T-helper 1 cell (primary cell): ENCODE measurements at regions not wholly inside any gene's neighbourhood (a gene's known extent, or its start where the extent isn't known, plus 50 kb on each side); places are given as distances from the start of the nearest gene placed in this dataset.
"Not testable (repeated sequence)": the region's sequence is repeated elsewhere in the genome, so short reads cannot be mapped to it uniquely, and the experiment has no call there.

Source experiments
- DNase-seq, 5 donors: peaks; one replicate each; pipeline ENCODE4 v3.0.0-alpha.2; 2012 to 2020

- DNase-seq: peak in 1 of 5 donors; percentile 15
Observed at GRCh38 chr1:146409116-146409801, 180.4 kb upstream of the NOTCH2NLA start.

- DNase-seq: peak in 1 of 5 donors; percentile 45
Observed at GRCh38 chr1:146401281-146401825, 172.5 kb upstream of the NOTCH2NLA start.

- DNase-seq: peak in 1 of 5 donors; percentile 16
Observed at GRCh38 chr1:146400173-146401121, 171.6 kb upstream of the NOTCH2NLA start.

GRCh38 chr1:146399225-146399624 lies 170.4 kb upstream of the NOTCH2NLA start:
- peak in 1 of 5 donors; percentile 50 for DNase-seq

- DNase-seq: not testable (repeated sequence)
Observed at GRCh38 chr1:146396801-146397200, 168.0 kb upstream of the NOTCH2NLA start.

- not testable (repeated sequence) for DNase-seq
Observed at GRCh38 chr1:146396242-146396641, 167.4 kb upstream of the NOTCH2NLA start.

- DNase-seq: not testable (repeated sequence)
Observed at GRCh38 chr1:146393796-146394195, 165.0 kb upstream of the NOTCH2NLA start.

- DNase-seq: not testable (repeated sequence)
Observed at GRCh38 chr1:146393154-146393553, 164.3 kb upstream of the NOTCH2NLA start.

- not testable (repeated sequence) for DNase-seq
Observed at GRCh38 chr1:146389178-146389577, 160.4 kb upstream of the NOTCH2NLA start.

GRCh38 chr1:146387750-146388469 lies 159.1 kb upstream of the NOTCH2NLA start:
- peak in 1 of 5 donors; percentile 16 for DNase-seq

- DNase-seq: peak in 4 of 5 donors; percentile 28 to 94 (median 36)
Observed at GRCh38 chr1:146386851-146387749, 158.3 kb upstream of the NOTCH2NLA start.

GRCh38 chr1:146381196-146381595 lies 152.4 kb upstream of the NOTCH2NLA start:
- DNase-seq: not testable (repeated sequence)

- peak; percentile 15 to 97 (median 61) for DNase-seq
Observed at GRCh38 chr1:146376708-146377496, 148.1 kb upstream of the NOTCH2NLA start.

GRCh38 chr1:146376309-146376707 lies 147.5 kb upstream of the NOTCH2NLA start:
- DNase-seq: peak; percentile 65 to 84 (median 74)

GRCh38 chr1:146375108-146375507 lies 146.3 kb upstream of the NOTCH2NLA start:
- not testable (repeated sequence) for DNase-seq

GRCh38 chr1:146369940-146370339 lies 141.1 kb upstream of the NOTCH2NLA start:
- DNase-seq: peak in 4 of 5 donors; percentile 22 to 45 (median 29)

- DNase-seq: not testable (repeated sequence)
Observed at GRCh38 chr1:146355373-146355772, 126.6 kb upstream of the NOTCH2NLA start.

GRCh38 chr1:146326863-146327262 lies 98.0 kb upstream of the NOTCH2NLA start:
- not testable (repeated sequence) for DNase-seq

- not testable (repeated sequence) for DNase-seq
Observed at GRCh38 chr1:146324463-146324862, 95.6 kb upstream of the NOTCH2NLA start.

GRCh38 chr1:146323302-146323701 lies 94.5 kb upstream of the NOTCH2NLA start:
- DNase-seq: not testable (repeated sequence)
